GM23338 (cell line): ENCODE measurements at regions not wholly inside any gene's neighbourhood (a gene's known extent, or its start where the extent isn't known, plus 50 kb on each side); places are given as distances from the start of the nearest gene placed in this dataset.

ENCODE experiments used
- EZH2phosphoT487 ChIP-seq: fragments of 200-600 bp; sonication (generic); IDR thresholded peaks from one replicate; pipeline ENCODE4 v1.8.1; 2018; ENCODE audit warnings: antibody characterized with exemption; ENCODE audit not compliant: unreplicated experiment
- POLR2AphosphoS5 ChIP-seq: IDR thresholded peaks from 2 replicates; pipeline ENCODE4 v1.6.1; 2016; ENCODE audit warnings: antibody characterized with exemption, low read depth
- REST ChIP-seq: IDR thresholded peaks from one replicate; pipeline ENCODE4 v1.6.1; 2018; ENCODE audit warnings: antibody characterized with exemption; ENCODE audit not compliant: unreplicated experiment
- STAT1 ChIP-seq: IDR thresholded peaks from one replicate; pipeline ENCODE4 v1.6.1; 2016; ENCODE audit warnings: antibody characterized with exemption; ENCODE audit not compliant: unreplicated experiment
- TF ChIP-seq, protein P1 (sequence below), 2 experiments: fragments of 200-600 bp in 1 of 2; sonication (generic) in 1 of 2; conservative IDR thresholded peaks; 2 replicates each; pipeline versions ENCODE4 v1.5.1 to v1.6.1; 2016 to 2017; ENCODE audit warnings: antibody characterized with exemption in 2 of 2, low read depth in 2 of 2, mild to moderate bottlenecking in 2 of 2, moderate library complexity in 1 of 2

DNA sequence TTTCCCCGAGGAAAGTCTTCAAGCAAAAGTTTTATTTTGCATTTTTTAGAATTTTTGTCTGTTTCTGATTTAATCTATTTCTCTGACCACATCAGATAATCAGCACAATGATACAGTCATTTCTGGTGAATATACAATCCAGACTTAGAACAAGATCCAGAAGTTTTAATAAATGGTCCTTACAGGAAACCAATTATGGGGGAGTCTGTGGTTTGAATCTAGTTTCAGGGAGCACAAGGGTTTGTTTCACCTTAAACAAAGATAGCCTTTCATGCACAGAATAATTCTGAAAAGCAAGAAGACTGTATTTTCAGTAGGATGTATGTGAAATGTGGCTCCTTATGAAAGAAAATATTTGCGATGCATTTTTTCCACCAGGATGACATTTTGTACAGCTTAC, 158.5 kb upstream of the ARSJ start:
- TF ChIP-seq, protein P1, sequence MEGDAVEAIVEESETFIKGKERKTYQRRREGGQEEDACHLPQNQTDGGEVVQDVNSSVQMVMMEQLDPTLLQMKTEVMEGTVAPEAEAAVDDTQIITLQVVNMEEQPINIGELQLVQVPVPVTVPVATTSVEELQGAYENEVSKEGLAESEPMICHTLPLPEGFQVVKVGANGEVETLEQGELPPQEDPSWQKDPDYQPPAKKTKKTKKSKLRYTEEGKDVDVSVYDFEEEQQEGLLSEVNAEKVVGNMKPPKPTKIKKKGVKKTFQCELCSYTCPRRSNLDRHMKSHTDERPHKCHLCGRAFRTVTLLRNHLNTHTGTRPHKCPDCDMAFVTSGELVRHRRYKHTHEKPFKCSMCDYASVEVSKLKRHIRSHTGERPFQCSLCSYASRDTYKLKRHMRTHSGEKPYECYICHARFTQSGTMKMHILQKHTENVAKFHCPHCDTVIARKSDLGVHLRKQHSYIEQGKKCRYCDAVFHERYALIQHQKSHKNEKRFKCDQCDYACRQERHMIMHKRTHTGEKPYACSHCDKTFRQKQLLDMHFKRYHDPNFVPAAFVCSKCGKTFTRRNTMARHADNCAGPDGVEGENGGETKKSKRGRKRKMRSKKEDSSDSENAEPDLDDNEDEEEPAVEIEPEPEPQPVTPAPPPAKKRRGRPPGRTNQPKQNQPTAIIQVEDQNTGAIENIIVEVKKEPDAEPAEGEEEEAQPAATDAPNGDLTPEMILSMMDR (conservative IDR thresholded peaks at IDR 0.05; ENCODE audit: low read depth in 2 of 2) = no peak
- TF ChIP-seq REST = no peak
- TF ChIP-seq EZH2phosphoT487 = no peak
- no peak for TF ChIP-seq POLR2AphosphoS5
- no peak for TF ChIP-seq STAT1
